HEK293T (cell line): ENCODE measurements at regions not wholly inside any gene's neighbourhood (a gene's known extent, or its start where the extent isn't known, plus 50 kb on each side); places are given as distances from the start of the nearest gene placed in this dataset.

Experiments
- CTCF ChIA-PET: fragments of 350-600 bp; formaldehyde crosslinking; extraction: SDS; loops from one replicate; lab custom pipeline; 2021; ENCODE audit warnings: antibody characterized with exemption, inconsistent platforms; lab: Yijun Ruan, JAX
- POLR2A ChIA-PET: fragments of 350-600 bp; formaldehyde crosslinking; extraction: SDS; loops from one replicate; lab custom pipeline; 2020; ENCODE audit warnings: antibody characterized with exemption, inconsistent platforms; lab: Yijun Ruan, JAX
- DNase-seq: peaks from one replicate; pipeline ENCODE4 v3.0.0; 2012; ENCODE audit warnings: mixed read lengths; ENCODE audit errors: extremely low spot score
- ARNT ChIP-seq: fragments of 450-650 bp; IDR thresholded peaks from 2 replicates; pipeline ENCODE4 v1.6.1; 2017; ENCODE audit warnings: mild to moderate bottlenecking
- BHLHE40 ChIP-seq: fragments of 450-650 bp; IDR thresholded peaks from 2 replicates; pipeline ENCODE4 v1.6.1; 2016; ENCODE audit warnings: mild to moderate bottlenecking, moderate library complexity, borderline replicate concordance
- CTBP1 ChIP-seq: fragments of 450-650 bp; IDR thresholded peaks from 2 replicates; pipeline ENCODE4 v1.6.1; 2016; ENCODE audit warnings: borderline replicate concordance
- ELF4 ChIP-seq: fragments of 450-650 bp; IDR thresholded peaks from 2 replicates; pipeline ENCODE4 v1.6.1; 2017; ENCODE audit warnings: antibody characterized with exemption
- FOXA1 ChIP-seq: fragments of 450-650 bp; IDR thresholded peaks from 2 replicates; pipeline ENCODE4 v1.6.1; 2016; ENCODE audit warnings: mild to moderate bottlenecking
- FOXK2 ChIP-seq: fragments of 450-650 bp; IDR thresholded peaks from 2 replicates; pipeline ENCODE4 v1.6.1; 2016; ENCODE audit warnings: mild to moderate bottlenecking
- FOXM1 ChIP-seq: fragments of 450-650 bp; IDR thresholded peaks from 2 replicates; pipeline ENCODE4 v1.6.1; 2017; ENCODE audit warnings: mild to moderate bottlenecking, borderline replicate concordance
- HDGF ChIP-seq: fragments of 450-650 bp; IDR thresholded peaks from 2 replicates; pipeline ENCODE4 v1.6.1; 2017; ENCODE audit warnings: antibody characterized with exemption, borderline replicate concordance
- L3MBTL2 ChIP-seq: fragments of 450-650 bp; conservative IDR thresholded peaks from 2 replicates; pipeline ENCODE4 v1.6.1; 2016; ENCODE audit warnings: mild to moderate bottlenecking
- LEF1 ChIP-seq: fragments of 450-650 bp; IDR thresholded peaks from 2 replicates; pipeline ENCODE4 v1.6.1; 2017; ENCODE audit warnings: mild to moderate bottlenecking, borderline replicate concordance
- NFRKB ChIP-seq: fragments of 450-650 bp; IDR thresholded peaks from 2 replicates; pipeline ENCODE4 v1.6.1; 2016; ENCODE audit warnings: mild to moderate bottlenecking, moderate library complexity
- PKNOX1 ChIP-seq: fragments of 450-650 bp; IDR thresholded peaks from 2 replicates; pipeline ENCODE4 v1.6.1; 2016
- SP1 ChIP-seq: fragments of 450-650 bp; IDR thresholded peaks from 2 replicates; pipeline ENCODE4 v1.6.1; 2017
- SUZ12 ChIP-seq: fragments of 450-650 bp; IDR thresholded peaks from 2 replicates; pipeline ENCODE4 v1.6.1; 2016; ENCODE audit warnings: mild to moderate bottlenecking
- TARDBP ChIP-seq: fragments of 450-650 bp; IDR thresholded peaks from 2 replicates; pipeline ENCODE4 v1.6.1; 2016
- ZNF384 ChIP-seq: fragments of 450-650 bp; IDR thresholded peaks from 2 replicates; pipeline ENCODE4 v1.6.1; 2016

DNA sequence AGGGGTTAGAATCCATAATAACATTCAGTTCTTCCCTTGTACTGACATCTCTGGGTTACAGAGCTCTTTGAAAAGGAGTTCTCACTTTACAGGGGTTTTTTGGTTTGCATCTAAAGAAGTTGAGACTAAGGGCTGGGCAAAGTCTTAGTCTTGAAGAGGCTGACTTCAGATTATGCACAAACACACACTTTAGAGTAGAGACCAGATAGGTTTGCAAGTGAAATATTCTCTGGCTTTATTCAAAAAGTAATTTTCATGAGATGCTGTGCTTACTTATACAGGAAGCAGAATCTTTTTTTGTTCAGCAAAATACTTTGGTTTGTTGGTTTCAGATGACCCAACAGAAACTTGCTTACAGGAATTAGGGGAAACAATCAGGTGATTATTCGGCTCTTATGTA is 410.9 kb upstream of the LRRTM1 start:
- ChIA-PET POLR2A (no interaction called here), CTCF (no interaction called here)
- no peak for DNase-seq
- TF ChIP-seq BHLHE40 (no peak), FOXK2 (no peak), PKNOX1 (no peak), CTBP1 (no peak)

GRCh38 chr2:80711915-80712314 is 407.4 kb upstream of the LRRTM1 start:
- CTCF ChIA-PET, result no interaction called here
- TF ChIP-seq PKNOX1 (no peak), CTBP1 (no peak), FOXA1 (no peak), BHLHE40 (no peak), ARNT (no peak), FOXK2 (no peak), ELF4 (no peak), LEF1 (no peak), SUZ12 (no peak), ZNF384 (no peak), TARDBP (no peak), NFRKB (no peak), FOXM1 (no peak), SP1 (no peak), HDGF (no peak), L3MBTL2 (no peak)
- POLR2A ChIA-PET, result no interaction called here
- no peak for DNase-seq

GRCh38 chr2:80706951-80707350 is 402.4 kb upstream of the LRRTM1 start:
- DNase-seq, result no peak
- POLR2A ChIA-PET, result no interaction called here

GRCh38 chr2:80706541-80706940 is 402.0 kb upstream of the LRRTM1 start:
- ChIA-PET CTCF (no interaction called here), POLR2A (no interaction called here)
- no peak for DNase-seq
- TF ChIP-seq ELF4 (no peak), TARDBP (no peak), HDGF (no peak), BHLHE40 (no peak), SUZ12 (no peak), FOXA1 (no peak), FOXM1 (no peak), CTBP1 (no peak), NFRKB (no peak), ARNT (no peak), SP1 (no peak), ZNF384 (no peak)

More at GRCh38 chr2:80706951-80707350, 402.4 kb upstream of the LRRTM1 start:
- CTCF ChIA-PET, result no interaction called here
- TF ChIP-seq TARDBP, result no peak
- TF ChIP-seq CTBP1, result no peak
- no peak for TF ChIP-seq FOXM1
- TF ChIP-seq ZNF384, result no peak
- TF ChIP-seq LEF1, result no peak
- no peak for TF ChIP-seq PKNOX1
- no peak for TF ChIP-seq FOXK2
- TF ChIP-seq NFRKB, result no peak
- no peak for TF ChIP-seq SP1
- TF ChIP-seq SUZ12, result no peak
- TF ChIP-seq FOXA1, result no peak
- TF ChIP-seq HDGF, result no peak
- no peak for TF ChIP-seq L3MBTL2
- TF ChIP-seq BHLHE40, result no peak
- TF ChIP-seq ARNT, result no peak
- TF ChIP-seq ELF4, result no peak

DNA sequence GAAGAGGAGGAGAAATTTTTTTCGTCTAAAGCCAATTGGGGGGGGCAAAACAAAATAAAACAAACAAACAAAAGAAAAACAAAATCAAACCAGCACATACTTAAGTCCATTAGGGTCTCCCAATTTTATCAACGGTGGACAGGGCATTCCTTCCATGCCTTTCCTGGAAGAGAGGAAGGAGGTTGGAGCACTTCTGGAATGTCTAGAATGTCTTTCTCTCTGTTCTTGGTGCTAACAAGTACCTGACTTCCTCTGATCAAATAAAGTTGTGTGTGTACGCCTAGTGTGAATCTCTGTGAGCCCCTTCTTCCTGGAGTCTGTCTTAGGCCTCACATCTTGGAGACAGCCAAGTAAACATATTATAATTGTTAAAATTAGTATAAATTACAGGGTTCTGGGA is 399.0 kb upstream of the LRRTM1 start:
- POLR2A ChIA-PET, result no interaction called here
- CTCF ChIA-PET, result no interaction called here
- DNase-seq, result no peak
- TF ChIP-seq CTBP1 (no peak), LEF1 (no peak), ELF4 (no peak), TARDBP (no peak), FOXA1 (no peak), BHLHE40 (no peak), ZNF384 (no peak), HDGF (no peak)

DNA sequence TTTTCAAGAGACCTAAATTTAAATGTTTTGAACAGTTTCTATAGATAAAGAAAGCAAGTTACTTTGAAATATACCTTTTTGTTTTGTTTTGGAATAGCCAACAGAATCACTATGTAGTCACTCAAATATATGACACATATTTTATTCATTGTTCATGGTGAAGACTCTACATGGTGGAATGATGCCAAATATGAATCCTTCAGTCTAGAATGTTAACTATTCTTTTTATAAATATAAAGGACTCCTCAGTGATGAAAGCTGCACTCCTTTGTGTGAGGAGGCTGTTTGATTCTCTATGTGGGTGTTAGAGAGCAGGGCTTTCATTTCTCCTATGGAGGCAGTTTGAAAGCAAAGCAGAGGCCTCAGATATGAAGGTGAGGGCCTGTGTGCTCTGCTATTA is 396.4 kb upstream of the LRRTM1 start:
- ChIA-PET POLR2A (no interaction called here), CTCF (no interaction called here)
- no peak for TF ChIP-seq NFRKB
- no peak for DNase-seq
